Karpas-422 (cell line): ENCODE measurements at regions not wholly inside any gene's neighbourhood (a gene's known extent, or its start where the extent isn't known, plus 50 kb on each side); places are given as distances from the start of the nearest gene placed in this dataset.

ENCODE experiments used
- DNase-seq: peaks from one replicate; pipeline ENCODE4 v3.0.0-alpha.2; 2015
- H2AFZ ChIP-seq: fragments of 200-600 bp; sonication (generic); 2 replicates; pipeline ENCODE4 v1.6.1; 2014; ENCODE audit warnings: antibody characterized with exemption, low read length, mixed read lengths
- H3K27ac ChIP-seq: fragments of 200-600 bp; sonication (generic); 2 replicates; pipeline ENCODE4 v1.5.1; 2014; ENCODE audit warnings: mild to moderate bottlenecking, low read length, moderate library complexity
- H3K27me3 ChIP-seq: fragments of 200-600 bp; sonication (generic); 2 replicates; pipeline ENCODE4 v1.6.1; 2014; ENCODE audit warnings: low read length, mixed read lengths
- H3K36me3 ChIP-seq: fragments of 200-600 bp; sonication (generic); 2 replicates; pipeline ENCODE4 v1.6.1; 2014; ENCODE audit warnings: low read length, mixed read lengths; ENCODE audit not compliant: insufficient read depth
- H3K4me1 ChIP-seq: fragments of 200-600 bp; sonication (generic); 2 replicates; pipeline ENCODE4 v1.6.1; 2014; ENCODE audit warnings: mild to moderate bottlenecking, low read length, mixed read lengths
- H3K4me2 ChIP-seq: fragments of 200-600 bp; sonication (generic); 2 replicates; pipeline ENCODE4 v1.6.1; 2014; ENCODE audit warnings: low read length, low read depth, mild to moderate bottlenecking; ENCODE audit not compliant: poor library complexity, severe bottlenecking
- H3K4me3 ChIP-seq: fragments of 200-600 bp; sonication (generic); 2 replicates; pipeline ENCODE4 v1.5.1; 2014; ENCODE audit warnings: mild to moderate bottlenecking, antibody characterized with exemption, low read length, mixed read lengths
- H3K79me2 ChIP-seq: fragments of 200-600 bp; sonication (generic); 2 replicates; pipeline ENCODE4 v1.6.1; 2014; ENCODE audit warnings: mild to moderate bottlenecking, low read length, mixed read lengths
- H3K9ac ChIP-seq: fragments of 200-600 bp; sonication (generic); 2 replicates; pipeline ENCODE4 v1.6.0; 2014; ENCODE audit warnings: low read length
- H3K9me2 ChIP-seq: fragments of 200-600 bp; sonication (generic), shearing (Covaris generic); replicated peaks from 2 replicates; pipeline ENCODE4 v1.6.0; 2014; ENCODE audit warnings: mild to moderate bottlenecking, low read length, moderate library complexity; ENCODE audit not compliant: insufficient read depth
- H3K9me3 ChIP-seq: fragments of 300-700, 200-600 bp; sonication (generic); 2 replicates; pipeline ENCODE4 v1.6.1; 2014; ENCODE audit warnings: low read length, mixed read lengths
- H4K20me1 ChIP-seq: fragments of 200-600 bp; sonication (generic); 2 replicates; pipeline ENCODE4 v1.6.1; 2014; ENCODE audit warnings: mild to moderate bottlenecking, antibody characterized with exemption, low read length, low read depth; ENCODE audit not compliant: insufficient read depth

DNA sequence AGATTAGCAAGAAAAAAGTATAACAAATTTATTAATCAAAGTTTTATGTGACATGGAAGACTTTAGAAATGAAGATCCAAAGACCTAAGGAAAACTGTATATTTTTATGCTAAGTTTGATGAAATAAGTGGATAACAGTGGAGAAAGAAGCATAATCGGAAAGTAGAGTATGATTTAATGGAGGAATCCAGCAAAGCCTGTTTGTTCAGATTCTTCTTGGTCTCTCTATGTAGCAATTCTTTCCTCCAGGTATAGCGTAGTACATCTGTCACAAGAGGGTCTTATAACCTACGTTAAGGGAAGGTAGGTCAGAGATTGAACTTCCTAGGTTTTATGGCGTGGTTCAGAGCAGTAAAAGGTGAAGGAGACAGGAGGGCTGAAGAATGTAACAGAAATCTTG lies 600.6 kb upstream of the CHORDC1 start:
- Histone ChIP-seq H3K79me2 (no peaks in the 10 kb centered on the region), H3K4me3 (no peak overlapping the region), H3K27ac (no peak overlapping the region), H3K9me2 (no peaks in the 10 kb centered on the region; the same call in 1 of the 2 replicates), H3K4me1 (no peaks in the 10 kb centered on the region), H3K36me3 (no peaks in the 10 kb centered on the region), H3K9me3 (peaks cover 48% of the 10 kb centered on the region), H4K20me1 (no peaks in the 10 kb centered on the region), H3K27me3 (no peaks in the 10 kb centered on the region), H2AFZ (no peak overlapping the region), H3K4me2 (no peak overlapping the region), H3K9ac (no peak overlapping the region)
- DNase-seq = no peak

DNA sequence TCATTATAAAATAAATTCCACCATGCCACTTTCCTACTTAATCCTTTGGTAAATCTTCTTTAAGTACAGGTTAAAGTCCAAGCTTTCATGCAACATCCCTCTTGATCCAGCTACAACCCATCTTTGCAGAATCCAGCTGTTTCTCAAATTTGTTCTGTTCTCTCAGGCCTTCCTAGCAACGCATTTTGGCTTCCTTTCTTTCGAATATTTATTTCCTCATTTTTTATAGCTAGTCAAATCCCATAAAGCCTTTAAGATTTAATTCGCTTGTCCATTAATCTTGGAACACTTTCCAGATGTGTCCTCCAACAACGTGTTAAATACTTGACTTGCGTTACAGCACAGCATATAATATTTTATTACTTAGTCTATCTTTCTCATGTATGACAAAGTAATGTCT lies 600.1 kb upstream of the CHORDC1 start:
- peaks cover 48% of the 10 kb centered on the region for H3K9me3 ChIP-seq

DNA sequence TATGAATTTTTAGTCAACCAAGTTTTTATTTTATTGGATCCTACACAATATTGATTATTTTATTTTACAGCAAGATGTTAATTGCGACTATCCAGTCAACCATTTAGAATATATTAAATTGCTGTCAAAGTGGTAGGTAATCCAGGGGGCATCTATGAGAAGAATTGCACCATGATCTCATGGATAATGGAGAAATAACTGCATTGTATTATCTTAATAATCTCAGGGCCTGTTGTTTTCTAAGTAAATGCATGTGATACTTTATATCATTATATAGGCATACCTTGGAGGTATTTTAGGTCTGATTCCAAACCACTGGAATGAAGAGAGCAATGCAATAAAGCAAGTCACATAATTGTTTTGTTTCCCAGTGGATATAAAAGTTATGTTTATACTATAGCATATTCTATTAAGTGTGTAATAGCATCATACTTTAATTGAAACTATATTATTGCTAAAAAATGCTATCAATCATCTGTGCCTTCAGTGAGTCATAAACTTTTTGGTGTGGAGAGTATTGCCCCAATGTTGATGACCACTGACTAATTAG lies 595.4 kb upstream of the CHORDC1 start:
- Histone ChIP-seq H3K4me3 (no peak overlapping the region), H3K79me2 (no peaks in the 10 kb centered on the region), H3K9ac (no peak overlapping the region), H3K4me1 (no peaks in the 10 kb centered on the region), H4K20me1 (no peaks in the 10 kb centered on the region), H3K4me2 (no peak overlapping the region), H3K36me3 (no peaks in the 10 kb centered on the region), H3K9me3 (peaks cover 48% of the 10 kb centered on the region), H3K9me2 (no peaks in the 10 kb centered on the region), H3K27me3 (no peaks in the 10 kb centered on the region), H2AFZ (no peak overlapping the region), H3K27ac (no peak overlapping the region)
- DNase-seq = no peak

More for the DNA sequence above, 600.1 kb upstream of the CHORDC1 start:
- Histone ChIP-seq H2AFZ (no peak overlapping the region), H3K27ac (no peak overlapping the region), H3K27me3 (no peaks in the 10 kb centered on the region), H3K79me2 (no peaks in the 10 kb centered on the region), H3K4me1 (no peaks in the 10 kb centered on the region), H4K20me1 (no peaks in the 10 kb centered on the region), H3K4me2 (no peak overlapping the region), H3K36me3 (no peaks in the 10 kb centered on the region), H3K4me3 (no peak overlapping the region), H3K9ac (no peak overlapping the region), H3K9me2 (no peaks in the 10 kb centered on the region; the same call in 1 of the 2 replicates)
- no peak for DNase-seq

DNA sequence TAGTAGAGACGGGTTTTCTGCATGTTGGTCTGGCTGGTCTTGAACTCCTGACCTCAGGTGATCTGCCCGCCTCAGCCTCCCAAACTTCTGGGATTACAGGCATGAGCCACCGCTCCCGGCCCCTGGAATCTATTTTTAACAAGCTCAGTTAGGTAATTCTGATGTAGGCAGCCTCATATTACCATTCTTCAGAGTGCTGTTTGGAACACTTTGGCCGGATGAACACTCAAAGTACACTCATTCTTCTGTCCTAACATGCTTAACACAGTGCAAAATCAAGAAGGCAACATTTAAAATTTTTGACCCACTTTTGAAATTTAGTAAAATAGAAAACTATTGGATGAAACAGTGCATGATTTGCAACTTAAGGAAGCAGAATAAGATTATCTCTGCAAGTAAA lies 586.7 kb upstream of the CHORDC1 start:
- Histone ChIP-seq H3K27ac (no peak overlapping the region), H3K9ac (no peak overlapping the region), H3K9me3 (peaks cover 40% of the 10 kb centered on the region), H3K79me2 (no peaks in the 10 kb centered on the region), H3K4me2 (no peak overlapping the region), H3K4me3 (no peak overlapping the region), H4K20me1 (no peaks in the 10 kb centered on the region), H3K36me3 (no peaks in the 10 kb centered on the region), H3K27me3 (no peaks in the 10 kb centered on the region), H2AFZ (no peak overlapping the region), H3K4me1 (no peaks in the 10 kb centered on the region), H3K9me2 (0 out of 2 replicates have a peak, but pooled peaks cover 3% of the 10 kb centered on the region)
- DNase-seq = no peak

DNA sequence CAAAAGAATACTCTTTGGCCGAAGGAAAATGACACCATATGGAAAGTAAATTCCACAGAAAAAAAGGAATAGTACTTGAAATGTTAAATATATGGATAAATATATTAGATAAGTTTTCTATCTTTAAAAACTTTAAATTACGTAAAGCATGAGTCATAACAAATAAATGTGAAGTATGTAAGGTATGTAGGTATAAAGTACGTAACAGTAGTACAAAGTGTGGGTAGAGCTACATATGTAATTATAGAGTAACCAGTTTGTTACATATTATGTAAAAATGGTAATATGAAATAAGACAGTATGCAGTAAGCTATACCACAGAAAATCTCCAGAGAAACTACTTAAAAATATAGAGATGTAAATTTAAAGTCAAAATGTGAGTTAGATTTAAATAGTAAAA lies 582.3 kb upstream of the CHORDC1 start:
- Histone ChIP-seq H2AFZ (no peak overlapping the region), H4K20me1 (no peaks in the 10 kb centered on the region), H3K9me3 (peaks cover 31% of the 10 kb centered on the region), H3K79me2 (no peaks in the 10 kb centered on the region), H3K27ac (no peak overlapping the region), H3K27me3 (0 out of 2 replicates have a peak, but pooled peaks cover 2% of the 10 kb centered on the region), H3K9ac (no peak overlapping the region), H3K4me3 (no peak overlapping the region), H3K4me2 (no peak overlapping the region), H3K36me3 (no peaks in the 10 kb centered on the region), H3K4me1 (no peaks in the 10 kb centered on the region), H3K9me2 (no peaks in the 10 kb centered on the region)
- DNase-seq = no peak

DNA sequence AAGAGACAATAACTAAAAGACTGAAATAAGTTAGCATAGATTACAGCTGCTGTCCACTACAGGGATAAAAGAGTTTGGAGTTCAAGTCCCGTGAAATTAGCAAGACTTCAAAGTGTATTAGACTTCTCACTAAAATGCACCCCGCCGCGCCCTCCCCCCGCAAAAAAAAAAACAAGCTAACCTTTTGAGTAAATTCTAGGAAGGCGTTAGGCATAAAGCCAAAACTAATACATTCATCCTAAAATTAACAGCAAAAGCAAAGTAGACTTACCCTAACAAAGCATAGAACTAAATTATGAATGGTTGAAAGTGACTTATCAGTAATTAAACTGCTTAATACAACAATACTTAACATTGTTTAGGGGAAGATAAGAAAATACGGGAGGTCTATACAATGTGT lies 581.0 kb upstream of the CHORDC1 start:
- Histone ChIP-seq H3K9me3 (peaks cover 28% of the 10 kb centered on the region), H4K20me1 (no peaks in the 10 kb centered on the region), H3K9me2 (no peaks in the 10 kb centered on the region), H3K27me3 (0 out of 2 replicates have a peak, but pooled peaks cover 2% of the 10 kb centered on the region), H3K4me2 (no peak overlapping the region), H2AFZ (no peak overlapping the region), H3K4me1 (no peaks in the 10 kb centered on the region), H3K79me2 (no peaks in the 10 kb centered on the region), H3K27ac (no peak overlapping the region), H3K4me3 (no peak overlapping the region), H3K36me3 (no peaks in the 10 kb centered on the region), H3K9ac (no peak overlapping the region)
- DNase-seq = no peak

DNA sequence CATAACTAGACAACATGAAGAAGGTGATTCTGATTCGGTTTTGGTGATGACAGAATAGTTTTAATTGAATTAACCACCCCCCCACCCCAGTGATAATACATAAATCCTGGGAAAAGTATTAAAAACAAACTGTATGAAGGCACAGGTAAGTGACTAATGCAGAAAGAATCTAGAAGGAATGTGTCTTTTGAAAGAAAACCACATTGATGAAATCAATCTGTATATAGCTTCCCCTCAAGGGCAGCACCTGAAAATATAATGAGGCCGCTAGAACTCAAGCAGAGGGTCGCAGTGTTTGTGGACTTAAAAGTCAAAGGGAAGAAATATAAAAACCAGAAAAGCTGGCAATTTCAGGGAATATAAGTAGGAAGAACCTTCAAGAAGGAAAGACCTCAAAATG lies 580.5 kb upstream of the CHORDC1 start:
- no peak overlapping the region for H3K27ac ChIP-seq
- no peak overlapping the region for H2AFZ ChIP-seq
- no peak overlapping the region for H3K4me3 ChIP-seq
- H3K9ac ChIP-seq = no peak overlapping the region
- no peaks in the 10 kb centered on the region for H3K79me2 ChIP-seq
- H4K20me1 ChIP-seq = no peaks in the 10 kb centered on the region
- H3K4me1 ChIP-seq = no peaks in the 10 kb centered on the region
- no peak for DNase-seq
- H3K4me2 ChIP-seq = no peak overlapping the region
- H3K9me3 ChIP-seq = peaks cover 28% of the 10 kb centered on the region
- H3K36me3 ChIP-seq = no peaks in the 10 kb centered on the region
- no peaks in the 10 kb centered on the region for H3K9me2 ChIP-seq
- 0 out of 2 replicates have a peak, but pooled peaks cover 2% of the 10 kb centered on the region for H3K27me3 ChIP-seq

DNA sequence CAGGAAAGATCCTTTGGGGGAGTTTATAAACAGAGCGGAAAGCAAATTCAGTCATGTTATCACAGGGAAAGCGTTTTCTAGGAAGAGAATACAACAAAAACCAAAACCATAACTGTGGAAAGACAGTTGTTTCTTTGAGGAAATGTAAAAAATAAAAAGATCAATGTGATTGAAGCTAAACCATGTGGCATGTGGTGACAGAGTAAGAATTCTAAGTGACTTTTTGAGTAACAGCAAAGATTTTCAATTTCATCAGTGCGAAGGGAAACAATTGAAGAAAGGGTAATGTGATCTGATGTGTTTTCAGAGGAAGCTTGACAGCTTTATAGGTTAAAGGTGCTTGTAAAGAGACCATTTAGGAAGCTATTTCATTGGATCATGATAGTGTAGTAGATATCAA lies 575.9 kb upstream of the CHORDC1 start:
- Histone ChIP-seq H3K27me3 (0 out of 2 replicates have a peak, but pooled peaks cover under 1% of the 10 kb centered on the region), H3K9me2 (no peaks in the 10 kb centered on the region), H3K36me3 (no peaks in the 10 kb centered on the region), H4K20me1 (no peaks in the 10 kb centered on the region), H3K9me3 (peaks cover 58% of the 10 kb centered on the region), H2AFZ (no peak overlapping the region), H3K79me2 (no peaks in the 10 kb centered on the region), H3K4me2 (no peak overlapping the region), H3K4me1 (no peaks in the 10 kb centered on the region), H3K27ac (no peak overlapping the region), H3K9ac (no peak overlapping the region), H3K4me3 (no peak overlapping the region)
- no peak for DNase-seq
